ENCODE measurements at regions not wholly inside any gene's neighbourhood (a gene's known extent, or its start where the extent isn't known, plus 50 kb on each side); places are given as distances from the start of the nearest gene placed in this dataset.
"Not testable (repeated sequence)": the region's sequence is repeated elsewhere in the genome, so short reads cannot be mapped to it uniquely, and the experiment has no call there.

DNA sequence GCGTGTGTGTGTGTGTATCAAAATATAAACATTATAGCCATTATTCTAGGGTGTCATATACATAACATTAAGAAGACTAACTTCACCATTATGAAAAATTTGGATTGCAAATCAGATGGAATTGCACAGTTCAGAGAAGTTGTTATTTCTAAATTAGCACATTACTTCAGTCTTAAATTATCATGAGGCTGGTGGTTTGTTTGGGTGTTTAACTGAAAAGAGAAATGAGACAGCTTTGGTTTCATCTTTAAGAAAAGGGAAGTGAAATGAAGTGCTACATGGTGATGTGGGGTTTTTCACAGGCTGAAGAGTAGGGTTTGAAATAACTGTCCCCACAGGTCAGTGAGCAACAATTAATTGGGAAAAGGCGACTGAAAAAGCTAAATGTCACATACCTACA lies 161.2 kb upstream of the XIRP2 start:
- Histone ChIP-seq H3K27ac (no peak overlapping the region), H3K27me3 (no peaks in the 10 kb centered on the region), H3K9me3 (no peaks in the 10 kb centered on the region), H3K4me3 (no peak overlapping the region), H3K36me3 (no peaks in the 10 kb centered on the region), H3K4me1 (no peaks in the 10 kb centered on the region)
- DNase-seq, result no peak
- TF ChIP-seq, protein P1, sequence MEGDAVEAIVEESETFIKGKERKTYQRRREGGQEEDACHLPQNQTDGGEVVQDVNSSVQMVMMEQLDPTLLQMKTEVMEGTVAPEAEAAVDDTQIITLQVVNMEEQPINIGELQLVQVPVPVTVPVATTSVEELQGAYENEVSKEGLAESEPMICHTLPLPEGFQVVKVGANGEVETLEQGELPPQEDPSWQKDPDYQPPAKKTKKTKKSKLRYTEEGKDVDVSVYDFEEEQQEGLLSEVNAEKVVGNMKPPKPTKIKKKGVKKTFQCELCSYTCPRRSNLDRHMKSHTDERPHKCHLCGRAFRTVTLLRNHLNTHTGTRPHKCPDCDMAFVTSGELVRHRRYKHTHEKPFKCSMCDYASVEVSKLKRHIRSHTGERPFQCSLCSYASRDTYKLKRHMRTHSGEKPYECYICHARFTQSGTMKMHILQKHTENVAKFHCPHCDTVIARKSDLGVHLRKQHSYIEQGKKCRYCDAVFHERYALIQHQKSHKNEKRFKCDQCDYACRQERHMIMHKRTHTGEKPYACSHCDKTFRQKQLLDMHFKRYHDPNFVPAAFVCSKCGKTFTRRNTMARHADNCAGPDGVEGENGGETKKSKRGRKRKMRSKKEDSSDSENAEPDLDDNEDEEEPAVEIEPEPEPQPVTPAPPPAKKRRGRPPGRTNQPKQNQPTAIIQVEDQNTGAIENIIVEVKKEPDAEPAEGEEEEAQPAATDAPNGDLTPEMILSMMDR (IDR thresholded peaks at IDR 0.05), result no peak
- no peak for ATAC-seq
- intact Hi-C loops (cut with DNase I), result no loop called here

DNA sequence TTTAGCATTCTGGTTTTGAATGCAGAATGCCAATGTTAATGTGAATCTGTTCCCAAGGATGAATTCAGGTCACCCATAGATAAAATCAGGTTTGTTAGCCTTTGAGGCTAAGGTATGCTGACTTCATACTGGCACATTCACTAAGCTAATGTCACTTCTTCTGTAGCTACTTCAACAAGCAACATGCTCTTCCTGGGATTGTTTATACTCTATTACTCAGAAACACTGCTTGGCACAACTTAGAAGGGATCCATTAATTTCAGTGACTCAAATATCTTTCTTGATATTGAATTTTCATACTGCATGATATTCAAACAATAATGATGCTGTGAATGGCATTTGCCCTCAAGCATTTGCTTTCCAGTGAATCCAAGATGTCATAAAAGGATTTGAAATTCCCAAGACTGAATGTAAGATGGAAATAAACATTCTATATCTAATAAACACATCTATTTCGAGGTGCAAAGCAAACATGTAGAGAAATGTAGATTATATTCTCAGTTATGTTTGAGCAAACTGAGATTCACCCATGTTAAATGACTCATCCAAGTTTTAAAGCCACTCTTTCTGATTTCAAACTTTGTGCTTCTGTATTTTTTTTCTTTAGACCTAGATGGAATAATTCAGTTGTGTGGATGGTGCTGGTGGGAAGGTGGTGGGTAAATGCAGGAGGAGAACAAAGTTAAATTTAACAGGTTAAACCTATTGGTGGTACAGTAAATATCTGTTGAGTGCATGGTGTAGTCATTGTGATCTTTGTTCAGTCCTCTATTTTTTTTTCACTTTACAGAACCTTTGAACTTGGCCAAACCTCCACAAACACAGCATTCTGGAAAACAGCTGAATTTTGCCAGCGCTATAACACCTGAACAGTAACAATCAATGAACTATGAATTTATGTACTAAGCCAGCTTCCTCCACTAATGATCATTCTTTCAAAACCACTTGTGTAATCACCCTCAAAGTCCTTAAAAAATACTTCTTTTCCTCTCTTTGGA lies 162.1 kb upstream of the XIRP2 start:
- intact Hi-C loops (cut with DNase I), result no loop called here
- TF ChIP-seq, protein P1 (IDR thresholded peaks at IDR 0.05), result no peak
- no peak overlapping the region for H3K27ac ChIP-seq
- no peaks in the 10 kb centered on the region for H3K4me1 ChIP-seq
- H3K9me3 ChIP-seq, result no peaks in the 10 kb centered on the region
- H3K4me3 ChIP-seq, result no peak overlapping the region
- ATAC-seq (no peak), DNase-seq (no peak)
- H3K27me3 ChIP-seq, result no peaks in the 10 kb centered on the region
- H3K36me3 ChIP-seq, result no peaks in the 10 kb centered on the region

DNA sequence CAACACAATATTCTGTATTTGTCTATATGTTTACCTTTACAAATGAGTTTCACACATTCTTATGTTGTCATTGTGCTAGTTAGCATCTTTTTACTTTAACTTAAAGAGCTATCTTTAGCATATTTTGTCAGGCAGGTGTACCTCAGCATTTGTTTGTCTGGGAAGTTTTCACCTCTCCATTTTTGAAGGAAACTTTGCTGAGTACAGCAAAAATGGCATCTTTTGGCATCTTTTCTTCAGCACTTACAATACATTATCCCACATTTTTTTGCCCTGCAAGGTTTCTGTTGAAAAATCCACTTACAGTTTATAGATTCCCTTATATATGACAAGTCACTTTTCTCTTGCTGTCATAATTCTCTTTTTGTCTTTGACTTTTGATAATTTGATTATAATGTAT lies 171.3 kb upstream of the XIRP2 start:
- H3K36me3 ChIP-seq, result no peaks in the 10 kb centered on the region
- no peaks in the 10 kb centered on the region for H3K27me3 ChIP-seq
- no peaks in the 10 kb centered on the region for H3K4me1 ChIP-seq
- TF ChIP-seq, protein P1 (IDR thresholded peaks at IDR 0.05), result no peak
- no peak overlapping the region for H3K4me3 ChIP-seq
- intact Hi-C loops (cut with DNase I), result no loop called here
- ATAC-seq (no peak), DNase-seq (no peak)
- H3K27ac ChIP-seq, result no peak overlapping the region
- H3K9me3 ChIP-seq, result no peaks in the 10 kb centered on the region

DNA sequence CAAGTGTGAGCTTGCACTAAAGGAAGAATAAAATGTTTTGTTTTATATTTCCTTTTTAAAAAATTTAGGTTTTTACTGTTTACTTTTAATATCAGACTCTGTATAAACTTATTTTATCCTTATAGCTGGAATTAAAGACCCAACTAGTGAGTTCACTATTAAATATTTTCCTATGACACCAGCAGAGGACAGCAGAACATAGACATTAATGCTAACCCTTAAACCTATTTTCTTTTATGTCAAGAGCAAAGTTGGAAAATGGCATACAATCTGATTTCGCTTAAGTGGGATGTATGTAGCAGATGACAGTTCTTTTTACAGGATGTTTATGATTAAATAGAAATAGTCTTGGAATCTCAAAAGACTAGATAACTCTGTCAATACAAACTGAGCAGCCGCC lies 188.2 kb upstream of the XIRP2 start:
- H3K27me3 ChIP-seq, result no peaks in the 10 kb centered on the region
- no peak overlapping the region for H3K4me3 ChIP-seq
- H3K27ac ChIP-seq, result no peak overlapping the region
- H3K9me3 ChIP-seq, result no peaks in the 10 kb centered on the region
- ATAC-seq, result no peak
- no peaks in the 10 kb centered on the region for H3K36me3 ChIP-seq
- TF ChIP-seq, protein P1 (IDR thresholded peaks at IDR 0.05), result no peak
- DNase-seq, result no peak
- intact Hi-C loops (cut with DNase I), result no loop called here
- H3K4me1 ChIP-seq, result no peaks in the 10 kb centered on the region

DNA sequence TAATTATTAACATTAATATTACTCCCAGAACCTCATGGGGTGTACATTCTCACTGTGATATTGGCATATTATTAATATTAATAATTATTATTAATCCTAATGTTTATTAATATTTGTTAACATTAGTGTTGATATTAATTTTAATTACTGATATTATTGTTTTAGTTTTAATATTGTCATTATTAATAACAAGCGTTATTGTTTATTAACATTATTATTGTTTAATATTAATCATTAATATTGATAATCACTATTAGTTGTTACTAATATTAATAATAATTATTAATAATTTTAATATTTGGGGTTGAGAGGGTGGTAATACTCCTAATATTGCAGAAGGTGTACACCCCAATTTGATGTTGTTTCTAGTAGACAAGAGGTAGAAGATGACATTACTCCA lies 193.1 kb upstream of the XIRP2 start:
- TF ChIP-seq, protein P1 (IDR thresholded peaks at IDR 0.05), result no peak
- Histone ChIP-seq H3K9me3 (no peaks in the 10 kb centered on the region), H3K36me3 (no peaks in the 10 kb centered on the region), H3K27ac (no peak overlapping the region), H3K4me1 (no peaks in the 10 kb centered on the region), H3K4me3 (no peak overlapping the region), H3K27me3 (no peaks in the 10 kb centered on the region)
- ATAC-seq, result no peak
- no peak for DNase-seq
- intact Hi-C loops (cut with DNase I), result no loop called here

DNA sequence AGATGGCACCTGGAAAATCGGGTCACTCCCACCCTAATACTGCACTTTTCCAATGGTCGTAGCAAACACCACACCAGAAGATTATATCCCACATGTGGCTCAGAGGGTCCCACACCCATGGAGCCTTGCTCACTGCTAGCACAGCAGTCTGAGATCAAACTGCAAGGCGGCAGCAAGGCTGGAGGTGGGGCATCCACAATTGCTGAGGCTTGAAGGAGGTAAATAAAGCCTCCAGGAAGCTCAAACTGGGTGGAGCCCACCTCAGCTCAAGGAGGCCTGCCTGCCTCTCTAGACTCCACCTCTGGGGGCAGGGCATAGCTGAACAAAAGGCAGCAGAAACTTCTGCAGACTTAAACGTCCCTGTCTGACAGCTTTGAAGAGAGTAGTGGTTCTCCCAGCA lies 192.0 kb upstream of the SCN7A start:
- H3K36me3 ChIP-seq; ATAC-seq; H3K4me1 ChIP-seq; intact Hi-C loops (cut with DNase I); H3K4me3 ChIP-seq; H3K27me3 ChIP-seq; H3K9me3 ChIP-seq; DNase-seq; H3K27ac ChIP-seq: not testable (repeated sequence)

Data from upper lobe of right lung (tissue), 1 donor.